Caco-2 (cell line): ENCODE measurements at regions not wholly inside any gene's neighbourhood (a gene's known extent, or its start where the extent isn't known, plus 50 kb on each side); places are given as distances from the start of the nearest gene placed in this dataset.

Source experiments
- BruUV-seq: library from RNA; stranded (reverse); fragments of 400-500 nt; replicated peaks from 2 replicates; lab custom pipeline; 2021; lab: Mats Ljungman, UMichigan
- CTCF ChIA-PET: fragments of 300-600 bp; sonication (Branson Sonifier 250); formaldehyde crosslinking; loops from one replicate; lab custom pipeline; 2022; ENCODE audit warnings: antibody characterized with exemption; lab: Charles Lee
- POLR2A ChIA-PET: fragments of 300-600 bp; sonication (Branson Sonifier 250); formaldehyde crosslinking; loops from one replicate; lab custom pipeline; 2022; ENCODE audit warnings: antibody characterized with exemption; lab: Charles Lee
- DNase-seq, 2 experiments: peaks; one replicate each; pipeline versions ENCODE4 v3.0.0 to v3.0.0-alpha.2; 2020 to 2022
- H3K27me3 ChIP-seq: replicated peaks from 2 replicates; pipeline ENCODE4 v1.6.0; 2011; ENCODE audit warnings: low read length; ENCODE audit not compliant: control insufficient read depth, insufficient read depth
- H3K36me3 ChIP-seq: 2 replicates; pipeline ENCODE4 v1.5.1; 2011; ENCODE audit warnings: low read length; ENCODE audit not compliant: control insufficient read depth, insufficient read depth
- H3K4me1 ChIP-seq: fragments of 250-450 bp; sonication (Bioruptor Pico); 2 replicates; pipeline ENCODE4 v1.5.1; 2020; ENCODE audit warnings: mild to moderate bottlenecking
- H3K4me3 ChIP-seq: 2 replicates; pipeline ENCODE4 v1.5.1; 2011; ENCODE audit warnings: low read depth, mild to moderate bottlenecking, control low read depth, low read length
- H3K9me3 ChIP-seq: fragments of 250-450 bp; sonication (Bioruptor Pico); 2 replicates; pipeline ENCODE4 v1.5.1; 2020; ENCODE audit warnings: mild to moderate bottlenecking, moderate library complexity
- H3K27ac Mint-ChIP-seq: one replicate; pipeline ENCODE4 v1.8.0; 2022; ENCODE audit warnings: mixed read lengths; ENCODE audit not compliant: unreplicated experiment
- H3K27me3 Mint-ChIP-seq: one replicate; pipeline ENCODE4 v1.8.0; 2022; ENCODE audit warnings: mixed read lengths; ENCODE audit not compliant: insufficient read depth, unreplicated experiment
- H3K36me3 Mint-ChIP-seq: one replicate; pipeline ENCODE4 v1.8.0; 2022; ENCODE audit warnings: mild to moderate bottlenecking, mixed read lengths; ENCODE audit not compliant: insufficient read depth, unreplicated experiment
- H3K4me1 Mint-ChIP-seq: one replicate; pipeline ENCODE4 v1.8.0; 2022; ENCODE audit warnings: low read depth, mixed read lengths; ENCODE audit not compliant: unreplicated experiment
- H3K4me3 Mint-ChIP-seq: one replicate; pipeline ENCODE4 v1.8.0; 2022; ENCODE audit warnings: mild to moderate bottlenecking, moderate library complexity, mixed read lengths; ENCODE audit not compliant: unreplicated experiment
- H3K9me3 Mint-ChIP-seq: one replicate; pipeline ENCODE4 v1.8.0; 2022; ENCODE audit warnings: mixed read lengths; ENCODE audit not compliant: unreplicated experiment
- intact Hi-C: fragments of 100-400 bp; cut with micrococcal nuclease; formaldehyde crosslinking; loops from one replicate; pipeline ENCODE4 v1.10.0; 2022; ENCODE audit not compliant: unreplicated experiment
- TF ChIP-seq, protein P1 (sequence below), 2 experiments: fragments of 200-600 bp in 1 of 2; IDR thresholded peaks; 1 replicate in 1 of 2; 2 replicates in 1 of 2; pipeline versions ENCODE4 v1.5.1 to v1.8.0; 2011 to 2022; ENCODE audit warnings: antibody characterized with exemption in 1 of 2, control low read depth in 1 of 2, inconsistent platforms in 1 of 2, low read depth in 1 of 2, low read length in 1 of 2, mild to moderate bottlenecking in 1 of 2, moderate library complexity in 1 of 2; ENCODE audit not compliant: insufficient read depth in 1 of 2, severe bottlenecking in 1 of 2, unreplicated experiment in 1 of 2

DNA sequence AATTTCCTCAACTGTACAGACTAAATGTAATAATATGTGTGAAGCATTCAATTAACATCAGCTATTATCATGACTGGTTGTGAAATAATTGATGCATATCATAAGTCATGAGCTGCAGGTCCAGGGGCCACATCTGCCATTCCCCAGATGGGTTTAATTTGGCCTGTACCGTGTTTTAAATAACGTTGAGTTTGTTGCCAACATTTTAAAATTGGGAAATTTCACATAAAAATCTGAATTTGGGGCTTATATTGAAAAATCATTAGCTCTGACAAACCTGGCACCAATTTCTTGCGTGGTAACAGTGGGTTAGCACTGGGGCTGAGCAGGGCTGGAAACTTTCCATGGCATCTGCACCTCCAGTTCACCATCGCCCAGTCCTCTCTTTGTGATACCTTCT is 193.9 kb downstream of the SNX19 start:
- Mint-ChIP-seq H3K27me3 (peaks cover 20% of the 10 kb centered on the region), H3K9me3 (no peaks in the 10 kb centered on the region)

DNA sequence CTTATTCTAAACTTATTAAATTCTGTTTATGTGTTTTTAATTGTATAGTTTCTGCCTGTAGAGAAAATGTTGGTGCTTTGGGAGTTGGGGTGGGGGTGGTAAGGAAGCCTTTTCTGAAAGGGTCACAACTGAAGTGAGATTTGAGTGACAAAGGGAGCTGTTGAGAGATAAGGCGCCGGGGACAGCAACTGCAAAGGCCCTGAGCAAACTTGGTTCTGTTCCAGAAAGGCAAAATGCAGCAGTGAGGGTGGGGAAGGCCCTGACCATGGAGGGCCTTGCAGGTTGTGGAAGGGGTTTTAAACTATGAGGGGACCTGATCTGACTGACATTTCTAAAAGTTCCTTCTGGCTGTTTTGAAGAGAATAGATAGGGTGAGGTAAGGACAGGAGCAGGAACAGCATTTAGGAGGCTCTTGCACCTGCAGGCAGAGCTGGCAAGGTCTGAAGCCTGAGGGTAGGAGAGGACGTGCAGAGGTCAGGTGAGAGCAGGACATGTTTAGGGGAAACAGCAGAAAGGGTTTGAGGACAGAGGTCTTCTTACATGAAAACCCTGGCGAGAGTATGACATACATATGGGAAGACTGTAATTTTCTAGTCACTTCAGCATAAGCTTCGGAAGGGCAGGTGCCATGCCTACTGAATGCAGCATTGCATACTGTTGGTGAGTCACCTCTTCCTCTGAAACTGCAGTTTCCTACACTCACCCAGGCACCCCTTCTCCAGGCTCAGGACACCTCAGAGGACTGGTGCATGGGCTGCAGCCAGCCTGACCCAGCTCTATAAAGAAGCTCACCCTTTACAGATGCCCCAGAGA is 190.7 kb downstream of the SNX19 start:
- TF ChIP-seq, protein P1, sequence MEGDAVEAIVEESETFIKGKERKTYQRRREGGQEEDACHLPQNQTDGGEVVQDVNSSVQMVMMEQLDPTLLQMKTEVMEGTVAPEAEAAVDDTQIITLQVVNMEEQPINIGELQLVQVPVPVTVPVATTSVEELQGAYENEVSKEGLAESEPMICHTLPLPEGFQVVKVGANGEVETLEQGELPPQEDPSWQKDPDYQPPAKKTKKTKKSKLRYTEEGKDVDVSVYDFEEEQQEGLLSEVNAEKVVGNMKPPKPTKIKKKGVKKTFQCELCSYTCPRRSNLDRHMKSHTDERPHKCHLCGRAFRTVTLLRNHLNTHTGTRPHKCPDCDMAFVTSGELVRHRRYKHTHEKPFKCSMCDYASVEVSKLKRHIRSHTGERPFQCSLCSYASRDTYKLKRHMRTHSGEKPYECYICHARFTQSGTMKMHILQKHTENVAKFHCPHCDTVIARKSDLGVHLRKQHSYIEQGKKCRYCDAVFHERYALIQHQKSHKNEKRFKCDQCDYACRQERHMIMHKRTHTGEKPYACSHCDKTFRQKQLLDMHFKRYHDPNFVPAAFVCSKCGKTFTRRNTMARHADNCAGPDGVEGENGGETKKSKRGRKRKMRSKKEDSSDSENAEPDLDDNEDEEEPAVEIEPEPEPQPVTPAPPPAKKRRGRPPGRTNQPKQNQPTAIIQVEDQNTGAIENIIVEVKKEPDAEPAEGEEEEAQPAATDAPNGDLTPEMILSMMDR (IDR thresholded peaks at IDR 0.05; ENCODE audit: insufficient read depth in 1 of 2, low read depth in 1 of 2, low read length in 1 of 2, severe bottlenecking in 1 of 2, unreplicated experiment in 1 of 2), result no peak
- Mint-ChIP-seq H3K9me3 (peaks cover 17% of the 10 kb centered on the region), H3K4me3 (no peak overlapping the region), H3K27ac (no peak overlapping the region), H3K36me3 (no peaks in the 10 kb centered on the region), H3K4me1 (no peaks in the 10 kb centered on the region), H3K27me3 (peaks cover 28% of the 10 kb centered on the region)
- CTCF ChIA-PET, result no interaction called here
- Histone ChIP-seq H3K4me3 (no peak overlapping the region), H3K4me1 (no peaks in the 10 kb centered on the region), H3K9me3 (peaks cover 7% of the 10 kb centered on the region), H3K27me3 (peaks cover 1% of the 10 kb centered on the region; the same call in 1 of the 2 replicates), H3K36me3 (no peaks in the 10 kb centered on the region)
- BruUV-seq, result no TSS peak
- DNase-seq, result no peak
- intact Hi-C loops, result no loop called here
- POLR2A ChIA-PET, result no interaction called here

More for the DNA sequence above, 193.9 kb downstream of the SNX19 start:
- Mint-ChIP-seq H3K4me3 (no peak overlapping the region), H3K36me3 (no peaks in the 10 kb centered on the region), H3K27ac (no peak overlapping the region), H3K4me1 (no peaks in the 10 kb centered on the region)
- ChIA-PET POLR2A (no interaction called here), CTCF (no interaction called here)
- intact Hi-C loops, result no loop called here
- Histone ChIP-seq H3K4me1 (no peaks in the 10 kb centered on the region), H3K9me3 (no peaks in the 10 kb centered on the region), H3K4me3 (no peak overlapping the region), H3K36me3 (no peaks in the 10 kb centered on the region), H3K27me3 (peaks cover 1% of the 10 kb centered on the region; the same call in 1 of the 2 replicates)
- no TSS peak for BruUV-seq
- TF ChIP-seq, protein P1 (IDR thresholded peaks at IDR 0.05; ENCODE audit: insufficient read depth in 1 of 2, low read depth in 1 of 2, low read length in 1 of 2, severe bottlenecking in 1 of 2, unreplicated experiment in 1 of 2), result no peak
- no peak for DNase-seq

DNA sequence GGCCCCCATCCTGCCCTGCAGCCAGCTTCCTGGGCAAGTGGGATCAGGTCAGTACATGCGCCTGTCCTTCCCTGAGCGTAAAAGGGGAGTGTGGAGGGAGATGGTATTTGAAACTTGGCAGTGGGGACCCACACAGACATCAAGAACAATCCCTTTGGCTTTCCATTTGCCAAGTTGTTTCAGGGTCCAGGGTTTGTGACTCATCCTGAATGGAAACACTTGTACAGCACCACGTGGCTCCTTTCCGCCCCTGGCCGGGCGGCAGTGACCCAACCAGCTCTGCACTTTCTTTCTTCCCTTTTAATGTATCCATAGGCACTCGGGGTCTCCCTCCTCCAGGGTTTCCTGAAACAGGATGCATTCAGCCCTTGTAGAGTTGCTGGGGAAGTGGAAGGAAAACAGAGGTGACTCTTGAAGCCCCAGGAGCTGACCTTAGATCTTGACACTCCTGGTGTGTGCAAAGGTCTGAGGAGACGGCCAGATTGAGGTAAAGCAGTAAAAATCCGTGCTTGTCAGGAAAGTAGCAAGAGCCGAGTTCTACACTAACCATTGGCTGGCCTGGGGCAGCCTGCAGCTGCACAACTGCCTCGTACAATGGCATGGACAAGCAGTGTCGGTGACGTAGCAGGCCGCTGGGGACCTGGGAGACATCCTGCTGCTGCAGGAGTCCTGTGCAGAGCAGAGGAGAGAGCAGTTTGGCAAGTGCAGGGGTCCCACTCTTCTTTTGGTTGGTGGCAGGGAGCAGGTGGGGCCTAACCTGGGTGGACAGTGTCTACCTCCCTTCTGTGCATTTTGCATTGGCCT is 189.8 kb downstream of the SNX19 start:
- no peaks in the 10 kb centered on the region for H3K4me1 Mint-ChIP-seq
- POLR2A ChIA-PET, result no interaction called here
- H3K4me3 Mint-ChIP-seq, result no peak overlapping the region
- Histone ChIP-seq H3K36me3 (no peaks in the 10 kb centered on the region), H3K27me3 (no peaks in the 10 kb centered on the region; the same call in 1 of the 2 replicates), H3K9me3 (peaks cover 7% of the 10 kb centered on the region), H3K4me3 (no peak overlapping the region), H3K4me1 (no peaks in the 10 kb centered on the region)
- H3K36me3 Mint-ChIP-seq, result no peaks in the 10 kb centered on the region
- CTCF ChIA-PET, result no interaction called here
- H3K27me3 Mint-ChIP-seq, result peaks cover 30% of the 10 kb centered on the region
- H3K27ac Mint-ChIP-seq, result no peak overlapping the region
- TF ChIP-seq, protein P1 (IDR thresholded peaks at IDR 0.05; ENCODE audit: insufficient read depth in 1 of 2, low read depth in 1 of 2, low read length in 1 of 2, severe bottlenecking in 1 of 2, unreplicated experiment in 1 of 2), result no peak
- DNase-seq, result no peak
- intact Hi-C loops, result no loop called here
- no TSS peak for BruUV-seq
- peaks cover 25% of the 10 kb centered on the region for H3K9me3 Mint-ChIP-seq
